Ovary (tissue), 7 donors: ENCODE measurements at regions not wholly inside any gene's neighbourhood (a gene's known extent, or its start where the extent isn't known, plus 50 kb on each side); places are given as distances from the start of the nearest gene placed in this dataset.

Source experiments
- DNase-seq, 5 donors: peaks; one replicate each; pipeline ENCODE4 v3.0.0-alpha.2; 2019 to 2020
- H3K27ac ChIP-seq, 2 donors: fragments of 200-600 bp; one replicate each; pipeline versions ENCODE4 v1.5.1 to v1.8.0; 2019 to 2022
- H3K27me3 ChIP-seq: fragments of 200-600 bp; one replicate; pipeline ENCODE4 v1.8.0; 2022
- H3K36me3 ChIP-seq: fragments of 200-600 bp; sonication (generic); one replicate; pipeline ENCODE4 v1.5.1; 2019
- H3K4me1 ChIP-seq: one replicate; pipeline ENCODE4 v1.8.1; 2013; ENCODE audit warnings: mild to moderate bottlenecking, moderate library complexity; ENCODE audit not compliant: insufficient read depth
- H3K4me3 ChIP-seq: fragments of 200-600 bp; sonication (generic); one replicate; pipeline ENCODE4 v1.5.1; 2017
- H3K9me3 ChIP-seq, 2 donors: fragments of 200-600 bp in 1 of 2; sonication (generic) in 1 of 2; one replicate each; pipeline versions ENCODE4 v1.5.1 to v1.8.1; 2013 to 2019; ENCODE audit warnings: mild to moderate bottlenecking in 1 of 2, moderate library complexity in 1 of 2
- CTCF ChIP-seq, 3 donors: fragments of 450-650 bp in 2 of 3; fragments of 200-600 bp in 1 of 3; IDR thresholded peaks; one replicate each; pipeline versions ENCODE4 v1.5.1 to v1.8.0; 2016 to 2022; ENCODE audit warnings: antibody characterized with exemption in 3 of 3, mild to moderate bottlenecking in 1 of 3
- EP300 ChIP-seq: sonication (generic); formaldehyde crosslinking; IDR thresholded peaks from one replicate; pipeline ENCODE4 v1.6.1; 2017; ENCODE audit warnings: antibody characterized with exemption
- POLR2A ChIP-seq: fragments of 450-650 bp; IDR thresholded peaks from one replicate; pipeline ENCODE4 v1.6.1; 2017; ENCODE audit warnings: antibody characterized with exemption, mild to moderate bottlenecking, moderate library complexity
- WGBS, 3 donors: extraction: QIAGEN DNeasy Blood & Tissue Kit in 1 of 3; methylation state at CpG; one replicate each; pipeline versions ENCODE4 v1.1.5 to v1.1.7; 2013 to 2017; 5-methylcytosine and 5-hydroxymethylcytosine counted together
- intact Hi-C, 4 donors: fragments of 100-400 bp; cut with DNase I; formaldehyde crosslinking; loops; one replicate each; pipeline versions ENCODE4 v1.11.0 to v1.15.1; 2022 to 2023
- donor health status: DM: no; HTN: no; CAD: no; lungs with moderate emphysema.
- donor health status: DM: no; HTN: no; CAD: no.
- donor health status: Bipolar disorder and iron deficiency.
- donor health status: DM: no; HTN: no; CAD: no.
- donor health status: DM: yes; HTN: yes; CAD: no.

GRCh38 chr6:8177721-8178120 is 75.4 kb upstream of the EEF1E1 start:
- TF ChIP-seq EP300 (no peak), POLR2A (no peak), CTCF (IDR thresholded peaks at IDR 0.05) (no peak)
- H3K27me3 ChIP-seq: no peaks in the 10 kb centered on the region
- H3K36me3 ChIP-seq: no peaks in the 10 kb centered on the region
- H3K4me3 ChIP-seq: no peak overlapping the region
- peaks cover 9% of the 10 kb centered on the region for H3K4me1 ChIP-seq
- WGBS, 3 donors: 77 to 80% (median 79%) methylated on average over 2 of the region's 2 CpGs
- no peak overlapping the region for H3K27ac ChIP-seq
- DNase-seq: no peak
- intact Hi-C loops: no loop called here
- no peaks in the 10 kb centered on the region for H3K9me3 ChIP-seq

DNA sequence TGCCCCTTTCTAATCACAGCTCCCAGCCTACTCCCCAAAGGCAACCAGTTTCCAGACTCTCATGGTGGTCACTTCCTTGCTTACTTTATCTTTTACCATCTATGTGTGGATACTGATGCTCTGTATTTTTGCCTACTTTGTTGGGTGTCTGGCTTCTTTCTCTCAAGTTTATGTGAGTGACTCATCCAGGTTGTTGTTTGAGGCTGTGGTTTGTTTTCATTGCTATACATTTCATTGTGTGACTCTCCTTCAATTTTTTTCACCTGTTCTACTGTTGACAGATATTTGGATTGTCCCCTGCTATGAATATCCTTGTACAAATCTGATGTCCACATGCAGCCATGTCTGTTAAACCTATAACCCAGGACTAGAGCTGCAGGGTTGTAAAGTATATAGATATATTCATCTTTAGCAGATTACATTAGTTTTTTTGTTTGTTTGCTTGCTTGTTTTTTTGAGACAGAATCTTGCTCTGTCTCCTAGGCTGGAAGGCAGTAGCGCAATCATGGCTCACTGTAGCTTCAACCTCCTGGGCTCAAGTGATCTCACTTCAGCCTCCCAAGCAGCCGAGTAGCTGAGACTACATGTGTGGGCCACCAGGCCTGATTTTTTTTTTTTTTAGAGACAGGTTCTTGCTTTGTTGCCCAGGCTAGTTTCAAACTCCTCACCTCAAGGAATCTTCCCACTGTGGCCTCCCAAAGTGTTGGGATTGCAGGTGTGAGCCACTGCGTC is 72.9 kb upstream of the EEF1E1 start:
- Histone ChIP-seq H3K4me1 (peaks cover under 1% of the 10 kb centered on the region), H3K27ac (no peak overlapping the region), H3K9me3 (no peaks in the 10 kb centered on the region), H3K27me3 (no peaks in the 10 kb centered on the region), H3K36me3 (no peaks in the 10 kb centered on the region), H3K4me3 (no peak overlapping the region)
- DNase-seq: no peak
- intact Hi-C loops: no loop called here
- no peak for TF ChIP-seq CTCF (IDR thresholded peaks at IDR 0.05)
- TF ChIP-seq EP300: no peak
- TF ChIP-seq POLR2A: no peak
- WGBS, 3 donors: 89 to 90% (median 89%) methylated on average over 3 of the region's 3 CpGs

DNA sequence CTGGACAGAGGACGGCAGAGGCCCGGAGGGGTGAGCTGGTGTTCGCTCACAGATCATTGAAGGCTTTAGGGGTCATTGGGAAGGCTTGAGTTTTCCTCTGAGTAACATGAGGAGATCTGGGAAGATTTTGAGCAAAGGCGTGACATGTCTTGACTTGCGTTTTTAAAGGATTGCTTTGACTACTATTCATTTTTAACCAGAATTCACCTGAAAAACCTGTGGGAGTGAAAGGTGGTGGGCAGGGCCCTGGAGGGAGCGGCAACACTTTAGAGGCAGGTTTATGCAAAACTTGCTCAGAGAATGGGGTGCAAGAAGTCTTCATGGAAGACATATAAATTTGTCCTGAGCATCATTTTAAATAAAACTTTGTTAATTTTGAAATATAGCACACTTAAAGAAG is 72.2 kb upstream of the EEF1E1 start:
- DNase-seq: no peak
- WGBS, 3 donors: 82 to 86% (median 84%) methylated on average over 6 of the region's 6 CpGs
- H3K36me3 ChIP-seq: no peaks in the 10 kb centered on the region
- no peaks in the 10 kb centered on the region for H3K9me3 ChIP-seq
- no peaks in the 10 kb centered on the region for H3K27me3 ChIP-seq
- no peak for TF ChIP-seq POLR2A
- no peak for TF ChIP-seq EP300
- TF ChIP-seq CTCF (IDR thresholded peaks at IDR 0.05): no peak
- no peak overlapping the region for H3K27ac ChIP-seq
- intact Hi-C loops: no loop called here
- H3K4me1 ChIP-seq: no peaks in the 10 kb centered on the region
- no peak overlapping the region for H3K4me3 ChIP-seq

GRCh38 chr6:8172530-8172929 is 70.2 kb upstream of the EEF1E1 start:
- intact Hi-C loops: no loop called here
- 89 to 93% (median 92%) methylated on average over 4 of the region's 4 CpGs for WGBS, 3 donors

More at GRCh38 chr6:8172530-8172929, 70.2 kb upstream of the EEF1E1 start:
- Histone ChIP-seq H3K27ac (no peak overlapping the region), H3K36me3 (no peaks in the 10 kb centered on the region), H3K4me3 (no peak overlapping the region), H3K4me1 (no peaks in the 10 kb centered on the region), H3K27me3 (no peaks in the 10 kb centered on the region), H3K9me3 (no peaks in the 10 kb centered on the region)
- no peak for TF ChIP-seq CTCF (IDR thresholded peaks at IDR 0.05)
- no peak for TF ChIP-seq POLR2A
- TF ChIP-seq EP300: no peak
- no peak for DNase-seq
